Transverse colon (tissue), 4 donors: ENCODE measurements at regions not wholly inside any gene's neighbourhood (a gene's known extent, or its start where the extent isn't known, plus 50 kb on each side); places are given as distances from the start of the nearest gene placed in this dataset.

Experiments
- DNase-seq: peaks from one replicate; pipeline ENCODE4 v3.0.0-alpha.2; 2019
- H3K27ac ChIP-seq, 4 donors: fragments of 200-600 bp; sonication (generic); 2 replicates each; pipeline ENCODE4 v1.5.1; 2016 to 2018; ENCODE audit warnings: inconsistent platforms in 4 of 4
- H3K27me3 ChIP-seq: fragments of 200-600 bp; sonication (generic); 2 replicates; pipeline ENCODE4 v1.5.1; 2017; ENCODE audit warnings: inconsistent platforms
- H3K36me3 ChIP-seq, 4 donors: fragments of 200-600 bp; sonication (generic); 2 replicates each; pipeline ENCODE4 v1.5.1; 2017 to 2019; ENCODE audit warnings: inconsistent platforms in 4 of 4
- H3K4me1 ChIP-seq, 4 donors: fragments of 200-600 bp; sonication (generic); 2 replicates each; pipeline ENCODE4 v1.5.1; 2017 to 2020; ENCODE audit warnings: inconsistent platforms in 4 of 4
- H3K4me3 ChIP-seq, 4 donors: fragments of 200-600 bp; sonication (generic); 1 replicate in 1 of 4; 2 replicates in 3 of 4; pipeline versions ENCODE4 v1.5.1 to v1.6.1; 2017 to 2019; ENCODE audit warnings: inconsistent platforms in 4 of 4
- H3K9me3 ChIP-seq, 2 donors: fragments of 200-600 bp; sonication (generic); 2 replicates each; pipeline ENCODE4 v1.5.1; 2017 to 2019; ENCODE audit warnings: inconsistent platforms in 2 of 2
- CTCF ChIP-seq, 5 experiments: fragments of 200-600 bp in 3 of 5; fragments of 450-650 bp in 2 of 5; sonication (generic) in 3 of 5; IDR thresholded peaks; 1 replicate in 2 of 5; 2 replicates in 3 of 5; pipeline ENCODE4 v1.5.1; 2016 to 2017; ENCODE audit warnings: antibody characterized with exemption in 5 of 5, inconsistent platforms in 3 of 5, mild to moderate bottlenecking in 2 of 5, moderate library complexity in 1 of 5
- EP300 ChIP-seq: sonication (generic); formaldehyde crosslinking; IDR thresholded peaks from one replicate; pipeline ENCODE4 v1.6.1; 2017; ENCODE audit warnings: antibody characterized with exemption, low read depth
- POLR2A ChIP-seq: fragments of 450-650 bp; IDR thresholded peaks from one replicate; pipeline ENCODE4 v1.6.1; 2016; ENCODE audit warnings: antibody characterized with exemption, mild to moderate bottlenecking, moderate library complexity
- POLR2AphosphoS5 ChIP-seq, 3 donors: sonication (generic); formaldehyde crosslinking; IDR thresholded peaks; one replicate each; pipeline ENCODE4 v1.6.1; 2016; ENCODE audit warnings: antibody characterized with exemption in 3 of 3
- WGBS, 2 donors: methylation state at CpG; one replicate each; pipeline ENCODE4 v1.1.5; 2018; ENCODE audit warnings: low coverage in 1 of 2; 5-methylcytosine and 5-hydroxymethylcytosine counted together
- in situ Hi-C, 4 donors: fragments of 200-750 bp; cut with MboI; loops; one replicate each; pipeline versions ENCODE4 v1.15.0 to v1.15.1; 2017; ENCODE audit warnings: low sequenced_read_pairs in 3 of 4, low pct_ligation_motif_present in 1 of 4, low pct_unique_long_range_greater_than_20kb in 1 of 4
- intact Hi-C: fragments of 100-400 bp; cut with DNase I; formaldehyde crosslinking; loops from one replicate; pipeline ENCODE4 v1.15.1; 2023; ENCODE audit warnings: low total_unique reads

GRCh38 chr18:30583768-30584167, 458.8 kb downstream of the DSC3 start:
- Histone ChIP-seq H3K27ac (no peak overlapping the region), H3K36me3 (no peaks in the 10 kb centered on the region), H3K4me1 (no peaks in the 10 kb centered on the region), H3K27me3 (no peaks in the 10 kb centered on the region), H3K4me3 (no peak overlapping the region), H3K9me3 (no peaks in the 10 kb centered on the region)
- no peak for DNase-seq
- TF ChIP-seq POLR2AphosphoS5 (IDR thresholded peaks at IDR 0.05) (no peak), CTCF (IDR thresholded peaks at IDR 0.05) (no peak), POLR2A (no peak), EP300 (no peak)
- 41 to 100% methylated on average over 1 of the region's 1 CpG for WGBS, 2 donors
- in situ Hi-C loops (no loop called here), intact Hi-C loops (no loop called here)

DNA sequence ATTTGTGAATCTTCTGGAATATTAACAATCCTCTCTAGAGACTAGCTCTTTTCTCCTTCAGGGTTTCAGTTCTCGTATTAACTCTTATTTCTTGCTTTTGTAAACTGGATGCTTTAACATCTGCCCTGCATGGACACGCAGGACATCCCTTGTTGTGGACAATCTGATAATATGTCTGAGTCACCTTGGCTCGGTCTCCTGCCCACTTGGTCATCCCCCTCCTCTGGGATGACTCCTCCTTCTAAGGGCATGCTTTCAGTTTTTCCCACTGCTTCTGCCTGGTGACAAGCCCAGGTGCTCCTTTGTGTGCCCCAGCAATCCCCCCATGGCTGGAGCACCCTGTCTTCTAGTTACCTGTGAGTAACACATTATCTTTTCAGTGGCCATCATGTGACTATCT, 460.5 kb downstream of the DSC3 start:
- no peak overlapping the region for H3K27ac ChIP-seq
- intact Hi-C loops = no loop called here
- in situ Hi-C loops = no loop called here

DNA sequence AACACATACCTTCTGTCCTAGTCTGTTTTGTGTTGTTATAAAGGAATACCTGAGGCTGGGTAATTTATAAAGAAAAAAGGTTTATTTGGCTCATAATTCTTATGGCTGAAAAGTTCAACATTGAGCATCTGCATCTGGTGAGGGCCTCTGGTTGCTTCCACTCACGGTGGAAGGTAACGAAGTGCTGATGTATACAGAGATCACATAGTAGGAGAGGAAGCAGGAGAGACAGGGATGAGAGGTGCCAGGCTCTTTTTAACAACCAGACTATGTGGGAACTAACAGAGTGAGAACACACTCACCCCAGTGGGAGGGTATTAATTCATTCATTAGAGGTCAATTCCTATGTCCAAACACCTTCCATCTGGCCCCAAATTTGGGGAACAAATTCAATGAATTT, 463.8 kb downstream of the DSC3 start:
- in situ Hi-C loops = no loop called here
- 62 to 67% methylated on average over 1 to 2 of the region's 2 CpGs for WGBS, 2 donors
- no peak for DNase-seq

More for the DNA sequence above, 460.5 kb downstream of the DSC3 start:
- H3K9me3 ChIP-seq = no peaks in the 10 kb centered on the region
- no peak overlapping the region for H3K4me3 ChIP-seq
- DNase-seq = no peak
- no peak for TF ChIP-seq POLR2A
- no peak for TF ChIP-seq POLR2AphosphoS5 (IDR thresholded peaks at IDR 0.05)
- TF ChIP-seq CTCF (IDR thresholded peaks at IDR 0.05) = no peak
- no peak for TF ChIP-seq EP300
- H3K36me3 ChIP-seq = no peaks in the 10 kb centered on the region
- 74% methylated on average over 3 of the region's 3 CpGs; no CpG with 5 or more reads in 1 of the 2 donors for WGBS, 2 donors
- no peaks in the 10 kb centered on the region for H3K4me1 ChIP-seq
- no peaks in the 10 kb centered on the region for H3K27me3 ChIP-seq

DNA sequence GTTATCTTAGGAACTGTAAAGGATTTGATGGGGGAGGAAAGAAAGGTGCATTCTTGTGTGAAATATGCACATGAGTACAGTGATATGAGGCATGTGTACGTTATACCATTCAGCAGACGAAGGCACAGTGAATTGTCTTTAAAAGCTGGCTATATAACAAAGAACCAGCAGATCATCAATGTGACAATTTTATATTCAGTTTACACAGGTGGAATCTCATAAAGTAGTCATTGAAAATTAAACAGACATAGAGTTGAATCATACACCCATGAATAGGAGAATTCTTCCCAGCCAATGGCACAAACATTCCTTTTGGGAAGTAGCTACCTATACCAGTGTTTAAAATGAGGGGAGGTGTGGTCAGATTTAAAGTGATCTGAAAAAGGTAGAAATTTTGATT, 470.3 kb downstream of the DSC3 start:
- WGBS, 2 donors = 10 to 53% methylated on average over 2 of the region's 2 CpGs
- Histone ChIP-seq H3K9me3 (no peaks in the 10 kb centered on the region), H3K27me3 (no peaks in the 10 kb centered on the region), H3K27ac (no peak overlapping the region), H3K4me1 (no peaks in the 10 kb centered on the region), H3K4me3 (no peak overlapping the region), H3K36me3 (no peaks in the 10 kb centered on the region)
- in situ Hi-C loops = no loop called here
- no peak for TF ChIP-seq CTCF (IDR thresholded peaks at IDR 0.05)
- no peak for TF ChIP-seq POLR2AphosphoS5 (IDR thresholded peaks at IDR 0.05)
- TF ChIP-seq POLR2A = no peak
- no peak for TF ChIP-seq EP300
- intact Hi-C loops = no loop called here
- DNase-seq = no peak

More for the DNA sequence above, 463.8 kb downstream of the DSC3 start:
- Histone ChIP-seq H3K4me1 (no peaks in the 10 kb centered on the region), H3K27ac (no peak overlapping the region), H3K9me3 (no peaks in the 10 kb centered on the region), H3K36me3 (no peaks in the 10 kb centered on the region), H3K4me3 (no peak overlapping the region), H3K27me3 (no peaks in the 10 kb centered on the region)
- TF ChIP-seq EP300 = no peak
- TF ChIP-seq POLR2A = no peak
- TF ChIP-seq CTCF (IDR thresholded peaks at IDR 0.05) = no peak
- no peak for TF ChIP-seq POLR2AphosphoS5 (IDR thresholded peaks at IDR 0.05)
- intact Hi-C loops = no loop called here
